ENCODE measurements at regions not wholly inside any gene's neighbourhood (a gene's known extent, or its start where the extent isn't known, plus 50 kb on each side); places are given as distances from the start of the nearest gene placed in this dataset.

- DNase-seq (ENCODE audit: low read depth) = no peak
Measured at GRCh38 chr3:176932433-176932832, 264.8 kb downstream of the TBL1XR1 start.

GRCh38 chr3:176931991-176932390 is 265.3 kb downstream of the TBL1XR1 start:
- no peak for DNase-seq (ENCODE audit: low read depth)

- no peak for DNase-seq (ENCODE audit: low read depth)
Measured at GRCh38 chr3:176930942-176931341, 266.3 kb downstream of the TBL1XR1 start.

GRCh38 chr3:176928582-176928931 is 268.7 kb downstream of the TBL1XR1 start:
- no peak for DNase-seq (ENCODE audit: low read depth)

- DNase-seq (ENCODE audit: low read depth) = no peak
Measured at GRCh38 chr3:176927706-176928581, 269.3 kb downstream of the TBL1XR1 start.

GRCh38 chr3:176927280-176927679 is 270.0 kb downstream of the TBL1XR1 start:
- no peak for DNase-seq (ENCODE audit: low read depth)

DNA sequence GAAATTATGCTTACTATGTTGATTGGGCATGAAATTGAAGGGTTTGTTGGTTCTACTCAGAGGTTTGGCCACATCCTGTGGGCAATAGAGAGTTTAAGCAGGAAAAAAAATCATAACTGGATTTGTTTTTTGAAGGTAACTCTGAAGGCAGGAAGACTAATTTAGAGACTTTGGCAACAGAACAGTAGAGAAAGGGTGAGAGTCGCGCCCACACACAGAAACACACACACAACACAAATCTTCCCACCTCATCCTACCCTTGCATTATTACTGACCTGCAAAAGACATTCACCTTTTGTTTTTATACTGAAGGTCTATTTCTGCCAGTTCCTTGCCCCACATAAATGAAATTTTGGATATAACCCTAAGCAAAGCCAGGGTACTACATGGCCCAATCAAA is 270.6 kb downstream of the TBL1XR1 start:
- no peak for DNase-seq (ENCODE audit: low read depth)

DNA sequence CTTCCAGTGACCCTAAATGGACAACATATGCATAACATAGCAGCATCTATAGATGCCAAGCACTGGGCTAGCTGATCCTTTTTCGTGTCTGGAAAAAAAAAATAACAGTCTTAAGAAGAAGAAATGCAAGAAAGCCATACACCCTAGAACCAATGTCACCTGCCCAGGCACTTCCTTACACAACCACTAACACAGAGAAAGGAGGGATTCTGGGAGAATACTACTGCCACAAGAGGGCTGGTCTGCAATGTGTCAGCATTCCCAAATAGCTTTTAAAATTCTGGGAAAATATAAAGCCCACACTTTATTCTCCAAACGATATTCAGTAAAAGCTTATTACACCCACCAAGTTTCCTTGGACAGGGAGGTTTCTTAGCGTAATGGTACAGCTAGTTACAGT is 271.2 kb downstream of the TBL1XR1 start:
- DNase-seq (ENCODE audit: low read depth) = no peak

DNA sequence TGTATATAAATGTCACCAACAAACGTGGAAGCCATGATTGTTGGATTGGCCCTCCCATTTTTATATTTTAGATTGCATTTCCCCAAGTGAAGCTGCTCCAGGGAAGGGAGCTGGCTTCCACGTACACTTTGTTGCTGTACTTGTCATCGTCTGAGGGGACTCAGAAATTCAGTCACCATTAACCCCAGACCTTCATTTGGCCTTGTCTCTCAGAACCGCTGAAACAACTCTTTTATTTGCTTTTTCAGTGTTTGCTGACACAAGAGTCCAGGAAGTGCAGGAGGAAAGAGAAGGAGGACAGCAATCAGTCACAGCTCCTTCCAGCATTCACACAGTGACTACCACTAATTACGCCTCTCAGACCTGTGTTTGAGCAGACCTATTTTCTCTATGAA is 276.5 kb downstream of the TBL1XR1 start:
- no peak for DNase-seq (ENCODE audit: low read depth)

GRCh38 chr3:176919836-176920765 is 277.2 kb downstream of the TBL1XR1 start:
- no peak for DNase-seq (ENCODE audit: low read depth)

DNA sequence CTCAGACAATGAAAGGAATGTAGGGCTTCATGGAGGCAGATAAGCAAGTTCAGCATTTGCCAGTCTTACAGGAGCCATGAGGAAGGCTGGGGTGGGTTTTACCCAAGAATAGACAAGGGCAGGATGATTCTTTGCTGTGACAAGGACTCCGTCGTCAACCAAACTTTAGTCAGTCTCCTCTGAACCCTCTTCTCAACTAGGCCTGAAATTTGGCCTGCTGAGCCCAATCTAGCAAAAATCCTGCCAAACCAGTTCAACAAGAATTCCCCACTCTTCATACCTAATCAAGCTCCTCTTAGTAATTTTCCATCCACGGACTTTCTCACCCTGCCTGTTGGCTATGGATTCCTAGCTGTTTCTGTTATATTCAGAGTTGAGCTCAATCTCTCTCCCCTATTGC is 280.5 kb downstream of the TBL1XR1 start:
- DNase-seq (ENCODE audit: low read depth) = no peak

GRCh38 chr3:176914764-176915163 is 282.5 kb downstream of the TBL1XR1 start:
- DNase-seq (ENCODE audit: low read depth) = no peak

DNA sequence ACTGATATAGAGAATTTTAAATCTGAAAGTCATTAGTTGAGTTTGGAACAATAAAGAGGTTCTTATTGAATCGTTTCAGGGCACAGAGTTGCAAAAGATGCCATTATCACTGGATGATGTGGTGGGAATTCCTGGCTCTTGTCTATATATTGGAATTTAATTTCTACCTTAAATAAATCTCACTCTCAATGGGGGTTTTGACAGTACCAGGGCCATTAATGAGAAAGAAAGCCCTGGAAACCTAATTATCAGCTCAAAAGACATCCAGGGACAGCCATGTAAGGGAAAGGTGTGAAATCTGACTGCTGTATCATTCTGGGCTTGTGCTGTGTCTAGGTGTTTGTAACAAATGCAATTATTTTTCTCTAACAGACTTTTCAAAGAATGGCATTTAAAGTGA is 285.7 kb downstream of the TBL1XR1 start:
- DNase-seq (ENCODE audit: low read depth) = no peak

DNA sequence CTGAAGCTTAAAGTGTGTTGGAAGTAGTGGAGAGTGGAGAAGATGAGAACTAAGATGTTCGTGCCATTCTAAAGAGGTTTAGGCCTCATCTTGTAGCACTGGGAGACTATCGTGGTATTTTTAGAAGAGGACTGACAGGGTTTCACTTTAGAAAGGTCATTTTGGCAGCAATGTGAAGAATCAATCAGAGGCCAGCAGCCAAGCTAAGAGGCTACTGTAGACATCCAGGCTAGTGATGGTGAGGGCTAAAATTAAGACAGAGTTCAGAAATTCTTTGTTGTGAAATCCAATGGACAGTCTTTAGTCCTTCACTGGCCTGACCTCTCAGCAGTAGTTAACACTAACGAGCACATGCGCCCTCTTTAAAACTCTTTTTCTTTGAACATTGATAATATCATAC is 288.2 kb downstream of the TBL1XR1 start:
- DNase-seq (ENCODE audit: low read depth) = no peak

GRCh38 chr3:176906046-176906905 is 291.0 kb downstream of the TBL1XR1 start:
- DNase-seq (ENCODE audit: low read depth) = no peak

GRCh38 chr3:176905331-176905730 is 292.0 kb downstream of the TBL1XR1 start:
- DNase-seq (ENCODE audit: low read depth) = no peak

GRCh38 chr3:176904506-176904905 is 292.8 kb downstream of the TBL1XR1 start:
- DNase-seq (ENCODE audit: low read depth) = no peak

DNA sequence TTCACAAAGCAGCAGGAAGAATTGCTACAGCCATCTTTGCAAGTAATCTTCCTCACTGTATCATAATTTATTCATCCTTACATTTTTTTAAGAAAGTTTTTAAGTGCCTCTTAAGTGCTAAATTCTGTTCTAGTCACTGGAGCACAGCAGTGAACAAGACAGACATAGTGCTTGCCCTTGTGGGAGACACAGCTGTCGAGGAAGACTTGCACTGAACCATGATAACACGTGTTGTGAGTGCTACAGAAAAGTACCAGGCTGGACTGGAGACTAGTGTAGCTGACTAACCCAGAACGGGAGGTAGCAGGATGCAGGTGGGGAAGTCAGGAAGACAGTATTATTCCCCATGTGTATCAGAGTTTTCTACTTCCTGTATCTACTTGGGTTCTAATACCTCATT is 300.6 kb downstream of the TBL1XR1 start:
- DNase-seq (ENCODE audit: low read depth) = no peak

- DNase-seq (ENCODE audit: low read depth) = no peak
Measured at GRCh38 chr3:176896165-176896564, 301.1 kb downstream of the TBL1XR1 start.

- no peak for DNase-seq (ENCODE audit: low read depth)
Measured at GRCh38 chr3:176879710-176880109, 317.6 kb downstream of the TBL1XR1 start.

- DNase-seq (ENCODE audit: low read depth) = no peak
Measured at GRCh38 chr3:176873261-176873660, 324.0 kb downstream of the TBL1XR1 start.

GRCh38 chr3:176872771-176873209 is 324.5 kb downstream of the TBL1XR1 start:
- no peak for DNase-seq (ENCODE audit: low read depth)

Measured in stimulated activated CD8-positive, alpha-beta memory T cell treated with anti-CD3 and anti-CD28 coated beads, Interleukin-15, amount 100 ng/mL, for 24 hours (primary cell).